ENCODE measurements at regions not wholly inside any gene's neighbourhood (a gene's known extent, or its start where the extent isn't known, plus 50 kb on each side); places are given as distances from the start of the nearest gene placed in this dataset.

DNA sequence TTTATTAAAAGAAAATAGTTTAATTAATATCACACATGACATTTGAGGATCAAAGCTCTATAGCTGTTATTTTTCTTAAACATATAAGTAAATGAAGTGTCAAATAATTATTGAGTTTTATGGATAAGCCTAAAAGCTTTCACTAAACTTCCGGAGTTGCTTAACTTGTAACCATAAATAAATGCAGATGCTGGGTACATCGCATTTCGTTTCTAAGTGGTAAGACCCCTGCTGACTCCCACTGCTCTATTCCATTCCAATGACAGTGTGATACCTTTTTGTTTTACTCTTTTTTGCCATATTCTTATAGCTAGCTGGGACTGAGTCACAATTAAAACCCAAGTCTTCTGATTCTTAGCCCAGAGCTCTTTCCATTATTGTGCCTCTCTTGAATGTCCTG lies 411.1 kb downstream of the SOX2 start:
- WGBS: 64% methylated on average over 3 of the region's 3 CpGs
- H3K9ac ChIP-seq (ENCODE audit: low read depth in 1 of 2, low read length in 2 of 2): no peak overlapping the region
- H3K27me3 ChIP-seq (ENCODE audit: control insufficient read depth in 4 of 4, insufficient read depth in 4 of 4, low read length in 3 of 4): no peaks in the 10 kb centered on the region
- no peak overlapping the region for H3K27ac ChIP-seq (ENCODE audit: low read depth in 1 of 2, low read length in 2 of 2)
- no peaks in the 10 kb centered on the region for H3K4me1 ChIP-seq (ENCODE audit: control insufficient read depth in 4 of 4, insufficient read depth in 4 of 4, low read length in 3 of 4)
- TF ChIP-seq, protein P1, sequence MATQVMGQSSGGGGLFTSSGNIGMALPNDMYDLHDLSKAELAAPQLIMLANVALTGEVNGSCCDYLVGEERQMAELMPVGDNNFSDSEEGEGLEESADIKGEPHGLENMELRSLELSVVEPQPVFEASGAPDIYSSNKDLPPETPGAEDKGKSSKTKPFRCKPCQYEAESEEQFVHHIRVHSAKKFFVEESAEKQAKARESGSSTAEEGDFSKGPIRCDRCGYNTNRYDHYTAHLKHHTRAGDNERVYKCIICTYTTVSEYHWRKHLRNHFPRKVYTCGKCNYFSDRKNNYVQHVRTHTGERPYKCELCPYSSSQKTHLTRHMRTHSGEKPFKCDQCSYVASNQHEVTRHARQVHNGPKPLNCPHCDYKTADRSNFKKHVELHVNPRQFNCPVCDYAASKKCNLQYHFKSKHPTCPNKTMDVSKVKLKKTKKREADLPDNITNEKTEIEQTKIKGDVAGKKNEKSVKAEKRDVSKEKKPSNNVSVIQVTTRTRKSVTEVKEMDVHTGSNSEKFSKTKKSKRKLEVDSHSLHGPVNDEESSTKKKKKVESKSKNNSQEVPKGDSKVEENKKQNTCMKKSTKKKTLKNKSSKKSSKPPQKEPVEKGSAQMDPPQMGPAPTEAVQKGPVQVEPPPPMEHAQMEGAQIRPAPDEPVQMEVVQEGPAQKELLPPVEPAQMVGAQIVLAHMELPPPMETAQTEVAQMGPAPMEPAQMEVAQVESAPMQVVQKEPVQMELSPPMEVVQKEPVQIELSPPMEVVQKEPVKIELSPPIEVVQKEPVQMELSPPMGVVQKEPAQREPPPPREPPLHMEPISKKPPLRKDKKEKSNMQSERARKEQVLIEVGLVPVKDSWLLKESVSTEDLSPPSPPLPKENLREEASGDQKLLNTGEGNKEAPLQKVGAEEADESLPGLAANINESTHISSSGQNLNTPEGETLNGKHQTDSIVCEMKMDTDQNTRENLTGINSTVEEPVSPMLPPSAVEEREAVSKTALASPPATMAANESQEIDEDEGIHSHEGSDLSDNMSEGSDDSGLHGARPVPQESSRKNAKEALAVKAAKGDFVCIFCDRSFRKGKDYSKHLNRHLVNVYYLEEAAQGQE (IDR thresholded peaks at IDR 0.05): no peak
- no peak for TF ChIP-seq RAD21 (IDR thresholded peaks at IDR 0.05)
- TF ChIP-seq GABPA (IDR thresholded peaks at IDR 0.05 in 1 of 2, conservative IDR thresholded peaks at IDR 0.05 in 1 of 2): no peak
- no peak for TF ChIP-seq SP1 (IDR thresholded peaks at IDR 0.05)
- TF ChIP-seq JUND (IDR thresholded peaks at IDR 0.05): no peak
- TF ChIP-seq RXRA (IDR thresholded peaks at IDR 0.05): no peak
- TF ChIP-seq, protein P2, sequence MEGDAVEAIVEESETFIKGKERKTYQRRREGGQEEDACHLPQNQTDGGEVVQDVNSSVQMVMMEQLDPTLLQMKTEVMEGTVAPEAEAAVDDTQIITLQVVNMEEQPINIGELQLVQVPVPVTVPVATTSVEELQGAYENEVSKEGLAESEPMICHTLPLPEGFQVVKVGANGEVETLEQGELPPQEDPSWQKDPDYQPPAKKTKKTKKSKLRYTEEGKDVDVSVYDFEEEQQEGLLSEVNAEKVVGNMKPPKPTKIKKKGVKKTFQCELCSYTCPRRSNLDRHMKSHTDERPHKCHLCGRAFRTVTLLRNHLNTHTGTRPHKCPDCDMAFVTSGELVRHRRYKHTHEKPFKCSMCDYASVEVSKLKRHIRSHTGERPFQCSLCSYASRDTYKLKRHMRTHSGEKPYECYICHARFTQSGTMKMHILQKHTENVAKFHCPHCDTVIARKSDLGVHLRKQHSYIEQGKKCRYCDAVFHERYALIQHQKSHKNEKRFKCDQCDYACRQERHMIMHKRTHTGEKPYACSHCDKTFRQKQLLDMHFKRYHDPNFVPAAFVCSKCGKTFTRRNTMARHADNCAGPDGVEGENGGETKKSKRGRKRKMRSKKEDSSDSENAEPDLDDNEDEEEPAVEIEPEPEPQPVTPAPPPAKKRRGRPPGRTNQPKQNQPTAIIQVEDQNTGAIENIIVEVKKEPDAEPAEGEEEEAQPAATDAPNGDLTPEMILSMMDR (IDR thresholded peaks at IDR 0.05; ENCODE audit: low read depth, low read length, missing input control): no peak
- TF ChIP-seq HNF4G (IDR thresholded peaks at IDR 0.05): no peak
- TF ChIP-seq, protein P3, sequence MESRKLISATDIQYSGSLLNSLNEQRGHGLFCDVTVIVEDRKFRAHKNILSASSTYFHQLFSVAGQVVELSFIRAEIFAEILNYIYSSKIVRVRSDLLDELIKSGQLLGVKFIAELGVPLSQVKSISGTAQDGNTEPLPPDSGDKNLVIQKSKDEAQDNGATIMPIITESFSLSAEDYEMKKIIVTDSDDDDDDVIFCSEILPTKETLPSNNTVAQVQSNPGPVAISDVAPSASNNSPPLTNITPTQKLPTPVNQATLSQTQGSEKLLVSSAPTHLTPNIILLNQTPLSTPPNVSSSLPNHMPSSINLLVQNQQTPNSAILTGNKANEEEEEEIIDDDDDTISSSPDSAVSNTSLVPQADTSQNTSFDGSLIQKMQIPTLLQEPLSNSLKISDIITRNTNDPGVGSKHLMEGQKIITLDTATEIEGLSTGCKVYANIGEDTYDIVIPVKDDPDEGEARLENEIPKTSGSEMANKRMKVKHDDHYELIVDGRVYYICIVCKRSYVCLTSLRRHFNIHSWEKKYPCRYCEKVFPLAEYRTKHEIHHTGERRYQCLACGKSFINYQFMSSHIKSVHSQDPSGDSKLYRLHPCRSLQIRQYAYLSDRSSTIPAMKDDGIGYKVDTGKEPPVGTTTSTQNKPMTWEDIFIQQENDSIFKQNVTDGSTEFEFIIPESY (IDR thresholded peaks at IDR 0.05): no peak
- TF ChIP-seq YY1 (IDR thresholded peaks at IDR 0.05): no peak
- TF ChIP-seq, protein P4, sequence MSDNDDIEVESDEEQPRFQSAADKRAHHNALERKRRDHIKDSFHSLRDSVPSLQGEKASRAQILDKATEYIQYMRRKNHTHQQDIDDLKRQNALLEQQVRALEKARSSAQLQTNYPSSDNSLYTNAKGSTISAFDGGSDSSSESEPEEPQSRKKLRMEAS (IDR thresholded peaks at IDR 0.05): no peak
- TF ChIP-seq TAF1 (conservative IDR thresholded peaks at IDR 0.05): no peak
- no peak for TF ChIP-seq EGR1 (IDR thresholded peaks at IDR 0.05; ENCODE audit: low read depth in 2 of 2)
- no peak for TF ChIP-seq FOXA2 (IDR thresholded peaks at IDR 0.05)
- no peak for TF ChIP-seq FOXA1 (IDR thresholded peaks at IDR 0.05)
- TF ChIP-seq, protein P5, sequence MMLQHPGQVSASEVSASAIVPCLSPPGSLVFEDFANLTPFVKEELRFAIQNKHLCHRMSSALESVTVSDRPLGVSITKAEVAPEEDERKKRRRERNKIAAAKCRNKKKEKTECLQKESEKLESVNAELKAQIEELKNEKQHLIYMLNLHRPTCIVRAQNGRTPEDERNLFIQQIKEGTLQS (IDR thresholded peaks at IDR 0.05): no peak
- DNase-seq (ENCODE audit: low spot score): no peak
- no peaks in the 10 kb centered on the region for H3K36me3 ChIP-seq (ENCODE audit: control insufficient read depth in 4 of 4, insufficient read depth in 3 of 4, low read depth in 1 of 4, low read length in 3 of 4)
- no peak overlapping the region for H3K4me3 ChIP-seq (ENCODE audit: low read depth in 1 of 3, low read length in 3 of 3)
- H3K9me3 ChIP-seq (ENCODE audit: control insufficient read depth in 4 of 4, low read length in 3 of 4): no peaks in the 10 kb centered on the region

DNA sequence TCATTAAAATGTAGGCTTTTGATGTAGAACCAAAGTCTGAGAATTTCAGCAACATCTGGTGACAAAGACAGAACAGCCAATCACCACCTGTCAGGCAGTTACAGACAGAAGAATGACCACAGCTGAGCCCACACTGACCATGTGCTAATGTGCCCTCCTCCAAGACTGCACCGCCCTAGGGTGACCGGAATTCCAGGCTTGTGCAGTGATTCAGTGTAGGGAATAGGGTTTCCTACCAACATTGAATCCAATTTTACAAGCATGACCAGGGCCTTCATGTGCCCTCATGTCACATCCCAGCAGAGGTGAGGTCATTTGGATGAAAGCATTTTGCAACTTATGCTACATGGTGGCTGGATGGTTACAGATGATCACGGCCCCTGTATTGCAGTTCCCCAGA lies 412.5 kb downstream of the SOX2 start:
- WGBS: 97% methylated on average over 3 of the region's 3 CpGs
- TF ChIP-seq RAD21 (IDR thresholded peaks at IDR 0.05) (no peak), TAF1 (conservative IDR thresholded peaks at IDR 0.05) (no peak), RXRA (IDR thresholded peaks at IDR 0.05) (no peak), FOXA1 (IDR thresholded peaks at IDR 0.05) (no peak), HNF4G (IDR thresholded peaks at IDR 0.05) (no peak), HNF4A (conservative IDR thresholded peaks at IDR 0.05) (no peak), FOXA2 (IDR thresholded peaks at IDR 0.05) (no peak)
- TF ChIP-seq, protein P4 (IDR thresholded peaks at IDR 0.05): no peak
- TF ChIP-seq, protein P5 (IDR thresholded peaks at IDR 0.05): no peak
- TF ChIP-seq, protein P1 (IDR thresholded peaks at IDR 0.05): no peak
- TF ChIP-seq, protein P2 (IDR thresholded peaks at IDR 0.05; ENCODE audit: low read depth, low read length, missing input control): no peak

More for the DNA sequence above, 412.5 kb downstream of the SOX2 start:
- Histone ChIP-seq H3K4me3 (ENCODE audit: low read depth in 1 of 3, low read length in 3 of 3) (no peak overlapping the region), H3K4me1 (ENCODE audit: control insufficient read depth in 4 of 4, insufficient read depth in 4 of 4, low read length in 3 of 4) (no peaks in the 10 kb centered on the region), H3K36me3 (ENCODE audit: control insufficient read depth in 4 of 4, insufficient read depth in 3 of 4, low read depth in 1 of 4, low read length in 3 of 4) (no peaks in the 10 kb centered on the region), H3K27ac (ENCODE audit: low read depth in 1 of 2, low read length in 2 of 2) (no peak overlapping the region), H3K27me3 (ENCODE audit: control insufficient read depth in 4 of 4, insufficient read depth in 4 of 4, low read length in 3 of 4) (no peaks in the 10 kb centered on the region), H3K9me3 (ENCODE audit: control insufficient read depth in 4 of 4, low read length in 3 of 4) (no peaks in the 10 kb centered on the region), H3K9ac (ENCODE audit: low read depth in 1 of 2, low read length in 2 of 2) (no peak overlapping the region)
- DNase-seq (ENCODE audit: low spot score): no peak
